Limb (tissue), 2 donors: ENCODE measurements at regions not wholly inside any gene's neighbourhood (a gene's known extent, or its start where the extent isn't known, plus 50 kb on each side); places are given as distances from the start of the nearest gene placed in this dataset.
A peak's percentile ranks its signal among the peaks of the same experiment; 100 is the strongest.

ENCODE experiments used
- DNase-seq, 2 donors: peaks; one replicate each; pipeline ENCODE4 v3.0.0-alpha.2; 2016; ENCODE audit errors: extremely low spot score in 2 of 2

- DNase-seq, result peak in 1 of 2 donors; percentile 19
Observed at GRCh38 chr15:79373113-79373512, 59.0 kb upstream of the MINAR1 start.

GRCh38 chr15:79373728-79374127, 58.4 kb upstream of the MINAR1 start:
- no peak for DNase-seq

- no peak for DNase-seq
Observed at GRCh38 chr15:79376383-79376782, 55.8 kb upstream of the MINAR1 start.

GRCh38 chr15:79378394-79379109, 53.6 kb upstream of the MINAR1 start:
- no peak for DNase-seq

- DNase-seq, result peak; percentile 76 to 88
Observed at GRCh38 chr15:79380755-79381497, 51.2 kb upstream of the MINAR1 start.

GRCh38 chr15:79381593-79381992, 50.5 kb upstream of the MINAR1 start:
- DNase-seq, result no peak
